T-cell (primary cell): ENCODE measurements at regions not wholly inside any gene's neighbourhood (a gene's known extent, or its start where the extent isn't known, plus 50 kb on each side); places are given as distances from the start of the nearest gene placed in this dataset.
"Not testable (repeated sequence)": the region's sequence is repeated elsewhere in the genome, so short reads cannot be mapped to it uniquely, and the experiment has no call there.

ENCODE experiments used
- ATAC-seq, 4 experiments: fragments of 200-7000 bp in 3 of 4; fragments of 150-1000 bp in 1 of 4; cut with Tn5 transposase; replicated peaks in 1 of 4; 1 replicate in 3 of 4; 2 replicates in 1 of 4; pipeline ENCODE4 v1.10.0; 2021; ENCODE audit warnings: moderate library complexity in 3 of 4, mild to moderate bottlenecking in 2 of 4, moderate number of reproducible peaks in 1 of 4
- CTCF ChIA-PET, 2 donors: fragments of 300-600 bp; sonication (Branson Sonifier 250); formaldehyde crosslinking; loops; one replicate each; lab custom pipeline; 2022; ENCODE audit warnings: antibody characterized with exemption in 2 of 2; lab: Charles Lee
- POLR2A ChIA-PET, 2 donors: fragments of 300-600 bp; sonication (Branson Sonifier 250); formaldehyde crosslinking; loops; one replicate each; lab custom pipeline; 2022; ENCODE audit warnings: antibody characterized with exemption in 2 of 2; lab: Charles Lee
- DNase-seq, 35 experiments: peaks; one replicate each; pipeline versions ENCODE4 v3.0.0 to v3.0.0-alpha.2; 2013 to 2023
- H3K27ac ChIP-seq: one replicate; pipeline ENCODE4 v1.5.1; 2013; ENCODE audit warnings: low read length
- H3K27me3 ChIP-seq, 2 experiments: replicated peaks in 1 of 2; 1 replicate in 1 of 2; 2 replicates in 1 of 2; pipeline versions ENCODE4 v1.6.1 to v1.7.0; 2013; ENCODE audit warnings: low read length in 1 of 2, mixed read lengths in 1 of 2; ENCODE audit not compliant: control insufficient read depth in 2 of 2, insufficient read depth in 2 of 2; ENCODE audit errors: extremely low read depth in 1 of 2
- H3K36me3 ChIP-seq, 2 donors: 1 replicate in 1 of 2; 2 replicates in 1 of 2; pipeline versions ENCODE4 v1.6.1 to v1.7.0; 2013; ENCODE audit warnings: low read length in 1 of 2; ENCODE audit not compliant: control insufficient read depth in 2 of 2, insufficient read depth in 1 of 2; ENCODE audit errors: extremely low read depth in 1 of 2
- H3K4me1 ChIP-seq, 2 experiments: 1 replicate in 1 of 2; 2 replicates in 1 of 2; pipeline versions ENCODE4 v1.6.1 to v1.7.0; 2013; ENCODE audit warnings: low read length in 2 of 2, mixed read lengths in 1 of 2; ENCODE audit not compliant: insufficient read depth in 2 of 2, control insufficient read depth in 1 of 2; ENCODE audit errors: extremely low read depth in 1 of 2
- H3K4me3 ChIP-seq, 2 donors: 1 replicate in 1 of 2; 2 replicates in 1 of 2; pipeline versions ENCODE4 v1.5.1 to v1.7.0; 2013; ENCODE audit warnings: mild to moderate bottlenecking in 2 of 2, low read length in 1 of 2, moderate library complexity in 1 of 2; ENCODE audit not compliant: control insufficient read depth in 1 of 2; ENCODE audit errors: extremely low read depth in 1 of 2
- H3K9me3 ChIP-seq: 2 replicates; pipeline ENCODE4 v1.7.0; 2013
- H3K27ac Mint-ChIP-seq, 2 donors: one replicate each; pipeline ENCODE4 v1.8.0; 2020 to 2021; ENCODE audit warnings: mild to moderate bottlenecking in 2 of 2, mixed read lengths in 2 of 2
- H3K27me3 Mint-ChIP-seq, 2 donors: one replicate each; pipeline ENCODE4 v1.8.0; 2021 to 2022; ENCODE audit warnings: mixed read lengths in 2 of 2
- H3K36me3 Mint-ChIP-seq: one replicate; pipeline ENCODE4 v1.8.0; 2021; ENCODE audit warnings: mixed read lengths
- H3K4me1 Mint-ChIP-seq, 3 donors: one replicate each; pipeline ENCODE4 v1.8.0; 2020 to 2022; ENCODE audit warnings: mixed read lengths in 3 of 3, mild to moderate bottlenecking in 1 of 3
- H3K4me3 Mint-ChIP-seq, 3 donors: one replicate each; pipeline ENCODE4 v1.8.0; 2020 to 2022; ENCODE audit warnings: mild to moderate bottlenecking in 3 of 3, mixed read lengths in 3 of 3, moderate library complexity in 3 of 3
- H3K9me3 Mint-ChIP-seq, 3 donors: one replicate each; pipeline ENCODE4 v1.8.0; 2020 to 2022; ENCODE audit warnings: mixed read lengths in 3 of 3
- WGBS: methylation state at CpG from one replicate; pipeline ENCODE4 v1.1.5; 2013; ENCODE audit warnings: missing lambda C conversion rate; ENCODE audit not compliant: insufficient coverage; 5-methylcytosine and 5-hydroxymethylcytosine counted together

GRCh38 chr12:46071769-46072624, 81.6 kb upstream of the SCAF11 start:
- Mint-ChIP-seq H3K27me3 (peaks cover 3 to 8% of the 10 kb centered on the region in 2 donors), H3K4me3 (no peak overlapping the region), H3K27ac (no peak overlapping the region), H3K36me3 (no peaks in the 10 kb centered on the region), H3K9me3 (no peaks in the 10 kb centered on the region), H3K4me1 (peaks cover 6 to 9% (median 8%) of the 10 kb centered on the region in 3 donors)
- Histone ChIP-seq H3K27me3 (peaks cover 0 to under 1% of the 10 kb centered on the region in 2 experiments), H3K4me1 (peaks cover 0 to 2% of the 10 kb centered on the region in 2 experiments), H3K4me3 (no peak overlapping the region), H3K9me3 (no peaks in the 10 kb centered on the region), H3K27ac (no peak overlapping the region), H3K36me3 (no peaks in the 10 kb centered on the region)
- ATAC-seq: peak; percentile 73 to 87 (median 78)
- POLR2A ChIA-PET: no interaction called here
- WGBS: 52% methylated on average over 2 of the region's 8 CpGs
- peak; percentile 23 to 74 (median 50) for DNase-seq
- CTCF ChIA-PET: interaction anchor here (0.7 to 1.4 kb wide), 6 partner anchors 18 to 949 kb away, joined by 3 to 5 read pairs (median 3); no protein-coding TSS in a partner anchor

DNA sequence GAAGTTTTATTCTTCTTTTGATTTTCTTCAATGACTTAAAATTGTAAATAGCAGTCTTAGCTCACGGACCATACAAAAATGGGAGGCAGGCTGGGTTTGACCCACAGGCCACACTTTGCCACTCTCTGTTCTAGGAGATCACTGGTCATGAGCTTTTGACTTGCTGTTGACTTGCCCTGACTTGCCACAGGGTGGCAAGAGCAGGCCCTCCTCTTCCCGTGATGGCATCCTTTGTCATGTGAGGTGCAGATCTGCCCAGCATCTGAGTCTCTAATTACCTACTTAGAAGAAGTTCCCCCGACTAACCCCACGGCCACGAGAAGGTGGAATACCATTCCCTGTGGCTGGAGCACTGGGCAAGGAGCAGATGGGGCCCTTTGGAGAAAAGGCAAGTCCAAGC, 81.0 kb upstream of the SCAF11 start:
- no peak overlapping the region for H3K27ac Mint-ChIP-seq
- H3K36me3 ChIP-seq: no peaks in the 10 kb centered on the region
- H3K36me3 Mint-ChIP-seq: no peaks in the 10 kb centered on the region
- peaks cover 3 to 8% of the 10 kb centered on the region in 2 donors for H3K27me3 Mint-ChIP-seq
- DNase-seq (peak in 1 of 35 experiments; percentile 3), ATAC-seq (no peak)
- H3K9me3 ChIP-seq: no peaks in the 10 kb centered on the region
- ChIA-PET CTCF (interaction anchor here (0.7 to 1.4 kb wide), 5 partner anchors 19 to 861 kb away, joined by 3 to 5 read pairs (median 3); no protein-coding TSS in a partner anchor), POLR2A (interaction anchor here in 1 of 2 donors (0.8 kb wide), 1 partner anchor 1576 kb away, joined by 3 read pairs; no protein-coding TSS in a partner anchor)
- H3K27me3 ChIP-seq: peaks cover 0 to 3% of the 10 kb centered on the region in 2 experiments
- H3K4me1 Mint-ChIP-seq: peaks cover 6 to 9% (median 8%) of the 10 kb centered on the region in 3 donors
- WGBS: 100% methylated on average over 1 of the region's 5 CpGs
- H3K4me3 Mint-ChIP-seq: no peak overlapping the region
- H3K4me3 ChIP-seq: no peak overlapping the region
- peaks cover 0 to 2% of the 10 kb centered on the region in 2 experiments for H3K4me1 ChIP-seq
- H3K9me3 Mint-ChIP-seq: no peaks in the 10 kb centered on the region
- no peak overlapping the region for H3K27ac ChIP-seq

DNA sequence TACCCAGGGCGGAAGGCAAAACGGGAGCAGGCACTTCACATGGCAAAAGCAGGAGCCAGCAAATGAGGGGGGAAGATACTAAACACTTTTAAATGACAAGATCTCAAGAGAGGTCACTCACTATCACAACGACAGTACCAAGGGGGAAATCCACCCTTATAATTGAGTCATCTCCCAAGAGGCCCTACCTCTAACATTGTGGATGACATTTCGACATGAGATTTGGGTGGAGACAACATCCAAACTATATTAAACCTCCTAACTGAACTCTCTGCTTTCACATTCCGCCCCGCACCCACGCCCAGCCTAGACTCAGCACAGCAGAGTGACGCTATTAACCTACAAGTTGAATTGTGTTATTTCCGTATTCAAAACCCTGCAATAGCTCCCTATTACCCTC, 76.7 kb upstream of the SCAF11 start:
- no peak overlapping the region for H3K4me3 ChIP-seq
- CTCF ChIA-PET: no interaction called here
- H3K4me3 Mint-ChIP-seq: no peak overlapping the region
- H3K27ac ChIP-seq: no peak overlapping the region
- no peak overlapping the region for H3K27ac Mint-ChIP-seq
- DNase-seq (no peak), ATAC-seq (no peak)
- POLR2A ChIA-PET: interaction anchor here in 1 of 2 donors (0.6 kb wide), 1 partner anchor 1464 kb away, joined by 3 read pairs; no protein-coding TSS in a partner anchor
- no peaks in the 10 kb centered on the region for H3K27me3 Mint-ChIP-seq
- no peaks in the 10 kb centered on the region for H3K9me3 ChIP-seq
- H3K9me3 Mint-ChIP-seq: no peaks in the 10 kb centered on the region
- H3K4me1 ChIP-seq: peaks cover 0 to 2% of the 10 kb centered on the region in 2 experiments
- 84% methylated on average over 7 of the region's 9 CpGs for WGBS
- no peaks in the 10 kb centered on the region for H3K36me3 Mint-ChIP-seq
- peaks cover 2 to 6% (median 5%) of the 10 kb centered on the region in 3 donors for H3K4me1 Mint-ChIP-seq
- no peaks in the 10 kb centered on the region for H3K36me3 ChIP-seq
- H3K27me3 ChIP-seq: peaks cover 0 to 3% of the 10 kb centered on the region in 2 experiments

DNA sequence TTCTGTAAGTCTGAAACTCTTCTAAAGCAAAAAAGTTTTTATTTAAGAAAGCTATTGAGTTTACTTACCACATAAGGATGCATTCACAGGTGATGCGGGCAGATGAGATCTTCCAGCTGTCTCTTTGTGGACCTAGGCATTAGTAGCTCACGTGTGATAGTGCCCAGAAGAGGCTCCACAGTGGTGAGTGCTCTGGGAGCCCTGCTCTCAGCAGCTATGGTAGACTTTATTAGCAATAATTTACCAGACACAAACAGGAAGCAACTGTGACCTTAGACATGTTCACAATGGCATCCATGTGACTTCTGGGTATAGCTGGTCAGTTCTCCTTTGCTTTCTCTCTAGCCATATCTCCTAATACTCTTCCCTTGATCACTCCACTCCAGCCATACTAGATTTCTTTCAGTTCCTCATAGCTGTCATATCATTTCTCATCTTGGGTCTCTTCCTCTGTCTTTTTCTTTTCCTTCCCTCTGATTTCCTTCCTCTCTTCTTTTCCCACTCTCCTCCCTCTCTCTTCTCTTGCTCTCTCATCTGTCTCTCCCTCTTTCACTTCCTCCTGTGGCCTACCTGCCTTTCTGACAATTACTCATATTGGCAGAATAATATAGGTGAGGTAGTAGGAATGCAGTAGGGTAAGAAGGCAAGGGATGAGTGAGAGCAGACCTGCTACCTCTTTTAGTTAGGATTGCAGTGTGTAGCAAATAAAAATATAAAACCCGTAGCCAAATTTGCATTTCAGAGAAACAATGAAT, 75.2 kb upstream of the SCAF11 start:
- Mint-ChIP-seq H3K27me3 (no peaks in the 10 kb centered on the region), H3K4me1 (peaks cover 0 to under 1% (median 0%) of the 10 kb centered on the region in 3 donors), H3K9me3 (no peaks in the 10 kb centered on the region), H3K27ac (no peak overlapping the region), H3K4me3 (no peak overlapping the region), H3K36me3 (no peaks in the 10 kb centered on the region)
- peaks cover 0 to 2% of the 10 kb centered on the region in 2 experiments for H3K4me1 ChIP-seq
- POLR2A ChIA-PET: no interaction called here
- CTCF ChIA-PET: no interaction called here
- H3K4me3 ChIP-seq: no peak overlapping the region
- no peaks in the 10 kb centered on the region for H3K9me3 ChIP-seq
- no peak for DNase-seq
- peaks cover 0 to 3% of the 10 kb centered on the region in 2 experiments for H3K27me3 ChIP-seq
- no peaks in the 10 kb centered on the region for H3K36me3 ChIP-seq
- WGBS: 94% methylated on average over 2 of the region's 3 CpGs
- no peak overlapping the region for H3K27ac ChIP-seq
- no peak for ATAC-seq

DNA sequence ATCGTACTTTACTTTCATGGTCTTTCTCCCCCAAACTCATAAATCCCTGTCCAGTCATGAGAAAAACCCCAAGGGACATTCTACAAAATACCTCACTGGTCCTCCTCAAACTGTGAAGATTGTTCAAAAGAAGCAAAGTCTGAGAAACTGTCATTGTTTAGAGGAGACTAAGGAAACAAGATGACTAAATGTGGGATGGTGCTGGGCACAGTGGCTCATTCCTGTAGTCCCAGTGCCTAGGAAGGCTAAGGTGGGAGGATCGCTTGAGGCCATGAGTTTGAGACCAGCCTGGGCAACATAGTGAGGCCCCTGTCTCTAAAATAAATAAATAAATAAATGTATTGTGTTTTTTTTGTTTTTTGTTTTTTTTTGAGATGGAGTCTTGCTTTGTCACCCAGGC, 74.2 kb upstream of the SCAF11 start:
- Mint-ChIP-seq H3K4me1 (no peaks in the 10 kb centered on the region), H3K27ac (no peak overlapping the region), H3K36me3 (no peaks in the 10 kb centered on the region), H3K4me3 (no peak overlapping the region), H3K27me3 (no peaks in the 10 kb centered on the region), H3K9me3 (peaks cover 0 to 2% (median 2%) of the 10 kb centered on the region in 3 donors)
- DNase-seq (no peak), ATAC-seq (no peak)
- Histone ChIP-seq H3K4me3 (no peak overlapping the region), H3K4me1 (no peaks in the 10 kb centered on the region), H3K9me3 (no peaks in the 10 kb centered on the region), H3K27ac (no peak overlapping the region), H3K36me3 (no peaks in the 10 kb centered on the region), H3K27me3 (peaks cover 0 to 3% of the 10 kb centered on the region in 2 experiments)
- no CpG with 5 or more reads among the region's 2 CpGs for WGBS
- ChIA-PET POLR2A (no interaction called here), CTCF (no interaction called here)

GRCh38 chr12:46058697-46059096, 68.3 kb upstream of the SCAF11 start:
- H3K4me1 Mint-ChIP-seq, POLR2A ChIA-PET, H3K4me3 ChIP-seq, DNase-seq, H3K27me3 ChIP-seq, H3K4me1 ChIP-seq, H3K9me3 ChIP-seq, ATAC-seq, H3K4me3 Mint-ChIP-seq, H3K27me3 Mint-ChIP-seq, H3K27ac ChIP-seq, H3K36me3 Mint-ChIP-seq, H3K27ac Mint-ChIP-seq, H3K36me3 ChIP-seq: not testable (repeated sequence)
- WGBS: 80% methylated on average over 1 of the region's 7 CpGs
- H3K9me3 Mint-ChIP-seq: peaks cover 9 to 23% (median 17%) of the 10 kb centered on the region in 3 donors
- CTCF ChIA-PET: interaction anchor here in 1 of 2 donors (0.6 kb wide), 1 partner anchor 89 kb away, joined by 3 read pairs; no protein-coding TSS in a partner anchor
